ENCODE measurements at regions not wholly inside any gene's neighbourhood (a gene's known extent, or its start where the extent isn't known, plus 50 kb on each side); places are given as distances from the start of the nearest gene placed in this dataset.

DNA sequence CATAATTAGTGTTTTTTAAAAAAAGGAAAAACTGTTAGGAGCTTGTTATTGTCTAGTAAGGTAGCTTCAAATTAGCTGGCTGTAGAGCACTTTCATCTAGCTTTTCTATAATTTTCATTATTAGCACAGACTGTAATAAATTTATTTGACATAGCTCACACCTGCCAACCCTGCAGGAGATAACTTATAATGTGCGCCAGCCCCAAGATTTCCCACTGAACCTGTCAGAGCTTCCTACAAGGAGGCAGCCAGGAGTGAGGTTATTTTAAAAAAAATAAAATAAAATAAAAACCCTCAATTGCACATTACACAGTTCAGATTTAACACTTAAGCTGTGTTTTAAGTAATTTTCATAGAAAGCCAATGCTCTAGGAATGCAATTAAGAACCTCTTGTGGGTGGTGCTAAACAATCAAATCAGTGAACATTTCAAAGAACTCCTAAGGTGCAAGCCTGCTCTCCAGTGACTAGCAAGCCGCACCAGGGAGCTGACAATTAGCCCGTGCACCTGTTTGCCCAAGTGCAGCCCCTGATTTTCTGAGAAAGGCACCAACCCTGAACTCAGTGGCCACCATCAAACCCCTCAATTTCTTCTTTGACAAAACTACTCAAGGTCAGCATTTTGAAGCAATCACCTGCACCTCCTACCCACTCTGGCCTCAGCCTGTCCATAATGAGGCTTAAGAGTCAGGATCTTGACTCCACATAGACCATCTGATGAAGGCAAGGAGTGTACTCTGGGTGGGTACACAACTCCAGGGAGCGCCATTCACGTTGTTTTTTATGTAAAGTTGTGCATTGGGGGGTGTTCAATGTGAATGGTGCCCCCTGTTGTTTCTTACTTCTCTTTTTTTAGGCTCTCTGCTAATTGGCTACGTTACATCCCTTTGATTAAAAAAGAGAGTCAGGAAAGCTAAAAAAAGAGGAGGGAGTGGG, 385.3 kb upstream of the WWC1 start:
- Histone ChIP-seq H3K9ac (ENCODE audit: insufficient read length) (no peak overlapping the region), H3K4me3 (no peak overlapping the region), H3K36me3 (ENCODE audit: insufficient read depth, low read length) (no peaks in the 10 kb centered on the region), H3K9me3 (ENCODE audit: low read depth, low read length) (no peaks in the 10 kb centered on the region), H3K27ac (no peak overlapping the region)
- DNase-seq (ENCODE audit: low read depth, low spot score): no peak
- no peak for TF ChIP-seq POLR2AphosphoS5 (IDR thresholded peaks at IDR 0.05; ENCODE audit: borderline replicate concordance, low read depth, low read length)
- TF ChIP-seq EZH2 (IDR thresholded peaks at IDR 0.05): no peak
- TF ChIP-seq FOXP2 (optimal IDR thresholded peaks at IDR 0.05; ENCODE audit: control extremely low read depth, extremely low read length, insufficient read depth): no peak

DNA sequence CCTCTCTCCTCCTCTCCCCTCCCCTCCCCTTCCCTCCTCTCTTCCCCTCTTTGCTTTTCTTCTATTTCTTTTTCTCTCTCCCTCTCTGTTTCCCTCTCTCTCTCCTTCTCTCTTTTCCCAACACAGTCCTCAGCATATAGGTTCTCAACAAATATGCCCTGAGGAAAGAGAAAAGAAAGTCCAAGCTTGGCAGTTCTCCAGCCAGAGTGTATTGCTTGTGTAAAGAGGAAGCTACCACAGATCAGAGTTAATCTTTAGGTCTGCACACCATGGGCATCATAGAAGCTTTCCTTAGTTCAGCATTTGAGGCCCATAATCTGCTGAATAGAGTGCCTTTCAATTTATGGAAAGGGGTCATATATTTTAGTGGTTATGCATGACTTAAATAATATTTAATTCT, 382.8 kb upstream of the WWC1 start:
- peak; percentile 44 for DNase-seq (ENCODE audit: low read depth, low spot score)
- Histone ChIP-seq H3K27ac (peak overlapping the region; percentile 88), H3K36me3 (ENCODE audit: insufficient read depth, low read length) (no peaks in the 10 kb centered on the region), H3K9me3 (ENCODE audit: low read depth, low read length) (no peaks in the 10 kb centered on the region), H3K4me3 (peak overlapping the region; percentile 55), H3K9ac (ENCODE audit: insufficient read length) (peak overlapping the region; percentile 16)
- TF ChIP-seq POLR2AphosphoS5 (IDR thresholded peaks at IDR 0.05; ENCODE audit: borderline replicate concordance, low read depth, low read length): no peak; the same call in 1 of the 2 replicates
- no peak for TF ChIP-seq FOXP2 (optimal IDR thresholded peaks at IDR 0.05; ENCODE audit: control extremely low read depth, extremely low read length, insufficient read depth)
- TF ChIP-seq EZH2 (IDR thresholded peaks at IDR 0.05): no peak

DNA sequence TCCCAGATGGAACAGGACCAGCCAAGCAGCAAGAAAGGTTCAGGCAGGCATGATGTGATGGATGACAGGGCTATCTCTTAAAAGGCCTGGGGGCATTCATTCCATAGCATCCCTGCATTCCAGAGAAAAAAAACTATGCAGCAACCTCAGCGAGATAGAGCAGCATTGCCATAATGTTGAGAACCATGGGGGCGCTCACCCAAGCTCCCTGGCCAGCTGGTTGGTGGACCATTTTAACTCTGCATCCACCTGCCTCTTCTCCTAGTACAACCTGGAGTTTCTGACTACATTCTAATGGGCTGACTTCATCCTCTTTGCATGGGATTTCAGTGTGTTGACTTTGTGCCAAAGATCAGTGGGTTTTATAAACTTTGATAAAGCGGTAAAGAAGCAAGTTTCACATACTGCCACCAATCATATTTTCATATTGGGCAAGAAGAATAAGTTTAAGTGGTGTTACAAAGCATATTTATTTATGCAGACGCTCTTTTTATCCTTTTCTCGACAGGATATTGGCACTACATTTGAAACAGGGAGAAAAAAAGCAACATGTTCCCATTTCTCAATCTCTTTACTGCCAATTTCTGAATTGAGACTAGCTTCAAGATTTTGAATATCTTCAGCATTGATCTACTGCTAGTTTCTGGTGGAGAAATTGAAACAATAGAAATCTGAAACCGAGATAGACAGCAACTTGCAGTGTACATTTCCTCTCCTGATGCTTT, 378.3 kb upstream of the WWC1 start:
- DNase-seq (ENCODE audit: low read depth, low spot score): no peak
- Histone ChIP-seq H3K9me3 (ENCODE audit: low read depth, low read length) (no peaks in the 10 kb centered on the region), H3K27ac (no peak overlapping the region), H3K36me3 (ENCODE audit: insufficient read depth, low read length) (no peaks in the 10 kb centered on the region; the same call in 1 of the 2 replicates), H3K9ac (ENCODE audit: insufficient read length) (no peak overlapping the region), H3K4me3 (no peak overlapping the region)
- TF ChIP-seq EZH2 (IDR thresholded peaks at IDR 0.05) (no peak), FOXP2 (optimal IDR thresholded peaks at IDR 0.05; ENCODE audit: control extremely low read depth, extremely low read length, insufficient read depth) (no peak), POLR2AphosphoS5 (IDR thresholded peaks at IDR 0.05; ENCODE audit: borderline replicate concordance, low read depth, low read length) (no peak)

DNA sequence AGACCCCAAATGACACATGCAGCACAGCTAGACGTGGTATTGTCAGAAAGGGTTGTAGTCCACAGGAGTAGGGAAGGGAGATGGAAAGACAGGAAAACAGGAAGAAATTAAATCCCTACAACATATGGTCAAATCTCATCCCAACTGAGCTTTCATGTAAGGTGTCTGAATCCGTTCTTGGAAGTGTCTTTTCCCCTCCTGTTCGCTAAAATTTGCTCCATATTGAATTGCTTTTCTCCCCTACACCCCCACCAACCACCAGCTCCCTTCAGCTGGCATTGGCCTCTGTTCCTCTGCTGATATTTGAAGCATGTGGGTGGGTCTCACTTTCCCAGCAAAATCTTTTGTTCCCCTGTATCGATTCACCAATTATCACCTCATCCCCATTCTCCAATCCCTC, 376.2 kb upstream of the WWC1 start:
- no peak for DNase-seq (ENCODE audit: low read depth, low spot score)
- no peak overlapping the region for H3K4me3 ChIP-seq
- H3K36me3 ChIP-seq (ENCODE audit: insufficient read depth, low read length): no peaks in the 10 kb centered on the region; the same call in 1 of the 2 replicates
- no peak for TF ChIP-seq EZH2 (IDR thresholded peaks at IDR 0.05)
- TF ChIP-seq FOXP2 (optimal IDR thresholded peaks at IDR 0.05; ENCODE audit: control extremely low read depth, extremely low read length, insufficient read depth): no peak
- no peak for TF ChIP-seq POLR2AphosphoS5 (IDR thresholded peaks at IDR 0.05; ENCODE audit: borderline replicate concordance, low read depth, low read length)
- H3K9ac ChIP-seq (ENCODE audit: insufficient read length): no peak overlapping the region
- no peak overlapping the region for H3K27ac ChIP-seq
- no peaks in the 10 kb centered on the region for H3K9me3 ChIP-seq (ENCODE audit: low read depth, low read length)

DNA sequence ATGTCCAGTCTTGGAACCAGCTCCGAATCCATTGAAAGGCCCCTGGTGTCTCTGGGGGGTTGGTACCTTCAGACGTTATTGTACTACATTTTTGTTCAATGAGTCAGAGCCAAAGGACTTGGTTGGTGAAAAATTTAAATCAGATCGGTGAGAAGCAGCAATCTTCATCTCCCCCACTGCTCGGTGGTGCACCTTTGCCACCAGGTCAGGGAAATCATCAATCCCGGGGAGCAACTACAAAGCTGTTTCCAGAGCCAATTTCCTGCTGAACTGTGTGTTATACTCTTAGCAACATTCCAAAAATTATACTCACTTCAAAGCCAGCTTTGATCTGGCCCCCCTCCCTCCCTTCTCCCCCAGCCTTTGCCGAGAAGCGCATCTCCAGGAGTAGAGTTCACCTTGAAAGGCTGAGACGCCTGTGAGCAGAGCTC, 375.2 kb upstream of the WWC1 start:
- Histone ChIP-seq H3K9me3 (ENCODE audit: low read depth, low read length) (no peaks in the 10 kb centered on the region), H3K27ac (no peak overlapping the region), H3K36me3 (ENCODE audit: insufficient read depth, low read length) (no peaks in the 10 kb centered on the region; the same call in 1 of the 2 replicates), H3K4me3 (no peak overlapping the region), H3K9ac (ENCODE audit: insufficient read length) (no peak overlapping the region)
- no peak for DNase-seq (ENCODE audit: low read depth, low spot score)
- TF ChIP-seq FOXP2 (optimal IDR thresholded peaks at IDR 0.05; ENCODE audit: control extremely low read depth, extremely low read length, insufficient read depth) (no peak), POLR2AphosphoS5 (IDR thresholded peaks at IDR 0.05; ENCODE audit: borderline replicate concordance, low read depth, low read length) (no peak), EZH2 (IDR thresholded peaks at IDR 0.05) (no peak)

DNA sequence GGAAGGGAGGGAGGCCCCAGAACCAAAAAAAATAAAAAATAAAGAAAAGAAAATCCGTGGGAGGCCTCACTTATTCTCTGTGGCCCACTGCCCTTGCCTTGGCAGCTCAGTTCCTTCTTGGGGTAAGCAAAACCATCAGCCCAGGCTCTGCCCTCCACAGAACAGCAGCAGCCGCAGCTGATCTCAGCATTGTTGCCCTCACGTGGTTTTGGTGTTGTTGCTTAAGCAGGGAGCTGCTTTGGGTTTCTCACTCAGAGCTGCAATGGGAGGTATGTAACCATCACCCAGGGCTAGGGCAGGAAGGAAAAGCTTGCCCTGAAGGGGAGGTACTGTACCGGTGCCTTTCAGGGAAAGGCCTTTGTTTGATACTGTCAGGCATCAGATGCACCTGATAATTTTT, 374.7 kb upstream of the WWC1 start:
- TF ChIP-seq POLR2AphosphoS5 (IDR thresholded peaks at IDR 0.05; ENCODE audit: borderline replicate concordance, low read depth, low read length) (no peak), FOXP2 (optimal IDR thresholded peaks at IDR 0.05; ENCODE audit: control extremely low read depth, extremely low read length, insufficient read depth) (no peak), EZH2 (IDR thresholded peaks at IDR 0.05) (no peak)

DNA sequence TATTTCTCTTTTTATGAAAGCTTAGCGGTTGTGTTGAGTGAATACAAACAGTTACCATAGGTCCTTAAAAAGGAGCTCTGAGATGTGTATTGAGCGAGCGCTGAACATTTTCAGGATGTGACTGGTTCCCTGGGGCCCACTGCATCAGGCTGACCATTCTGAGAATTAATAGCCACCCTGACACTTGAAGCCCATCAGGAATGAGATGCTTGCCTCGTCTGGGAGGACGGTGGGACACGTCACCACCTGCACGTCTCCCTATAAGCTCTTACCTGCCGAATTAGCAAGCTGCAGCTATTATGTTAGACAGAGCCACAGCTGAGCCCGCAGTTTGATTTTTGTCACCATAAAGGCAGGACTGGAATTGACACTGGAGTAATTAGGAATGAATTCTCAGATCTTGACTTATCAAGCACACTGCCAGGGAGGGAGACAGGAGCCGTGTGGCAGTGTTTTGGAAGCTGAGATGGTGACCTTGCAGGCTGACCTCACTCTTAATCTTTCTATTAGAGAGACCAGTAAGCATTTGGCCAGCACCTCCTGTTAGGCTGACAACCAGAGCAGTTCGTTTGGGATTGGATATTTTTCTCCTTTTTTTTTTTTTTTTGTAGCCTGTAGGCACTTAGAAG, 373.1 kb upstream of the WWC1 start:
- peak overlapping the region; percentile 61 for H3K4me3 ChIP-seq

More for the DNA sequence above, 374.7 kb upstream of the WWC1 start:
- H3K4me3 ChIP-seq: no peak overlapping the region
- H3K36me3 ChIP-seq (ENCODE audit: insufficient read depth, low read length): no peaks in the 10 kb centered on the region; the same call in 1 of the 2 replicates
- no peak overlapping the region for H3K27ac ChIP-seq
- no peak for DNase-seq (ENCODE audit: low read depth, low spot score)
- H3K9me3 ChIP-seq (ENCODE audit: low read depth, low read length): no peaks in the 10 kb centered on the region
- H3K9ac ChIP-seq (ENCODE audit: insufficient read length): no peak overlapping the region

More for the DNA sequence above, 373.1 kb upstream of the WWC1 start:
- TF ChIP-seq FOXP2 (optimal IDR thresholded peaks at IDR 0.05; ENCODE audit: control extremely low read depth, extremely low read length, insufficient read depth) (no peak), EZH2 (IDR thresholded peaks at IDR 0.05) (no peak), POLR2AphosphoS5 (IDR thresholded peaks at IDR 0.05; ENCODE audit: borderline replicate concordance, low read depth, low read length) (no peak)
- H3K27ac ChIP-seq: peak overlapping the region; percentile 33
- H3K9me3 ChIP-seq (ENCODE audit: low read depth, low read length): no peaks in the 10 kb centered on the region
- no peak for DNase-seq (ENCODE audit: low read depth, low spot score)
- H3K36me3 ChIP-seq (ENCODE audit: insufficient read depth, low read length): no peaks in the 10 kb centered on the region; the same call in 1 of the 2 replicates
- no peak overlapping the region for H3K9ac ChIP-seq (ENCODE audit: insufficient read length)
